ENCODE measurements at regions not wholly inside any gene's neighbourhood (a gene's known extent, or its start where the extent isn't known, plus 50 kb on each side); places are given as distances from the start of the nearest gene placed in this dataset.

DNA sequence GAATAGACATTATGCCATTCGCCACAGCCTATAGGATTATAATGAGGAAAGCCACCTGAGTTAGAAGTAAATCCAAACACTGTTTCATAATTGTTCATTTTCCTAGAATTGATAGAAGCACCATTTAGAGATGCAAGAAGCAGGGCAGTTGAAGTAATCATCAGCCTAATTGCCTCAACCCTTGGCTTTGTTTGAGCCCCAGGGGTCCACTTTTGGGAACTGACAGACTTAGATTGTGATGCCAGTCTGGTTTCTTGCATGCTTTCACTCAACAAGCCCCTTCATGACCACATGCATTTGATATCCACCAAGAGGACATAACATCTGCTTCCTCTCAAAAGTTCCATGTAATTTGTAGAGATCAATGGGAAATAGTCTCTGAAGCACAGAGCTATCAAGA lies 97.2 kb upstream of the COL8A1 start:
- DNase-seq = peak; percentile 3 to 14

DNA sequence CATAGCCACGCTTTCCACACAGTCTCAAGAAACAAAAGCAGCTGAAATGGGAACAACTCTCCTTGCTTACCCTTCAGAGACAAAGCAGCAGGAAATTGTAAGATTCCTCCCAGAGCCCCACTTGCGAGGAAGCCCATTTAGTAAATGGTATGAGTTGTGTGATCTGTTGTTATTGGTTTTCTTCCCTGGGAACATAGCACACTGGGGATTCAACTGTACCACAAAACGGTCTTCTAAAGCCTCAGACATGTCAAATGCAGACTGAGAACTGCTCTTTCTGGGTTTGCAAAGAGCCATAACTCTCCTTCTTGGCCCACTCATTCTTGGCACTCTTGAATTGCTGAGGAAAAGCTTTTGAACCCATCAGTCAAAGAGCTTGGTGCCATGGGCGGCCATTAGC lies 101.0 kb upstream of the COL8A1 start:
- DNase-seq = no peak

DNA sequence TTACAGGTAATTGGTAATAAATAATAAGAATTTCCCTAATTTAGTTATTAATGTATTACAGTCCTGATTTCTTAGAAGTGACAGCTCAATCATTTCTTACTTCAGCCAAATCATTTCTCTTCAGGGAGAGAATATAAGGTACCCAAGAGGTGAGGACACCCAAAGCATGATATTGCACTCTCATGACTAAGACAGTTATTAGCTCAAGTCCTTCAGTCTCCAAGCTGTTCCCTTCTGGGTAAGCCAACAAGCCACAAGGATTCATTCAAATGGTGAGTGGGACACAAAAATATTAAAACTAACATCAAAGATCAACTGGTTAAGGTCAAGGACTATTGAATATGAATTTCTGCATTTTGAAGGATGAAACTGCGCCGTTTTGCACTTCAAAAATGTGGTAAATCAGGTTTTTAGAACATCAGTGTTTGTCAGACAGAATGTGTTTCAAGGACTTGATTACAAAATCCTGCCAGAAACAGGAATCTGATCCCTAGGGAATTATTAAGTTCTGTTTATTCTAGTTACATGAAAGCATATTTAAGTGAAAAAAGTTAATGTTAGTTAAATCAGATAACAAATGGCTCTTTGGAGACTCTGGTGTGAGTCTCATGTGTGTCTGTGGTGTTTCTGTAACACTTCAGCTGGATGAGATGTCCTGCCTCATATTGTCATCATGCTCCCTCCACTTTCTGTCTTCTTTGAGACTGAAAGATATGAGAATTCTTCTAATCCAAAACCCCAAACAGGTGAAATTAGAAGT lies 101.7 kb upstream of the COL8A1 start:
- DNase-seq = no peak

DNA sequence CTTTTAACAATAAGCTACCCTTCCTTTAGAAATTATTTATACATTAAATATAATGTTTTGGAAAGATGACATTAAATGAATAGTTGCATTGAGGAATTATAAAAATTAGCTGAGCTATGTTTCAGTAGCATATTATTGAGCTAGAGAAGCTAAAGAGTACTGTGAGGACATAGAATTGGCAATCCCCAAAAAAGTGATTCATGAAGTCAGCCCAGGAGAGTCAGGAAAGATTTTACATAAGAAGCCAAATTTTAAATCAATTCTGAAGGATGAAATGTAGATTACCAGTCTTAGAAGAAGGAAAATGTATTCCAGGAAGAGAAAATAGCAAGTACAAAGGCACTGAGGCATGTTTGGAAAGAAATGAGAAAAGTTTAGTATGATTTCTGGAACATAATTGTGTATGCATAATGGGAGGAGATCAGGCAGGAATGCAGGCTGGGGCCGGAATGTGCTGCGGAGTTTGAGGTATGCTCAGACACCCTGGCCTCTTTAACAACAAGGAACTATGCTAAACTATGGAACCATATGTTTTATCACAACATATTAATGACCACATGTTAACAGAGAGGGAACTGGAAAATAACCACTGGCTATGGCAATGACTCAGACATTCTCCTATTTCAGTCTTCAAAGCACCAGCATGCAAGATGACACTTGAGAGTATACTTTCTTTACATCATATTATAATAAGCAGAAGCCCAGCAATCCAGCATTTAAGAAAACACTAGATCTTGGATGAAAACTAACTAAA lies 103.3 kb upstream of the COL8A1 start:
- no peak for DNase-seq

DNA sequence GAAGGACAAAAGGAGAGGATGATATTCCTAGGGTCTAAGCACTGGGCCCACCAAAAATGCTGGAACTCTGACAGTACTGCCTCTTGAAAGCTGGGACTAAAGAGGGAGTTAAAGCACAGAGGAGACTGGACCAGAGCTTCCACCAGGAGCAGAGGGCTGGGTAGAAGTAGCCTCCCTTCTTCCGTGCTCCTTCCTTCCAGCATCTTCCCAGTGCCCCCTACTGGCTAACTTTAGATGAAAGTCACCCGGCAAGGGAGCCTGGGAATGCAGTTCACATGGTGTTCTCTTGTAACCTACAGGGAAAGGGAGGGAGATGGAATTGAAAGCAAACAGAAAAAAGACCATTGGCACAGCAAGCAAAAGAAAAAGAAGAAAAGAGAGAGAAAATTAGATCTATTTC lies 106.1 kb upstream of the COL8A1 start:
- DNase-seq = peak in 1 of 2 experiments; percentile 1

DNA sequence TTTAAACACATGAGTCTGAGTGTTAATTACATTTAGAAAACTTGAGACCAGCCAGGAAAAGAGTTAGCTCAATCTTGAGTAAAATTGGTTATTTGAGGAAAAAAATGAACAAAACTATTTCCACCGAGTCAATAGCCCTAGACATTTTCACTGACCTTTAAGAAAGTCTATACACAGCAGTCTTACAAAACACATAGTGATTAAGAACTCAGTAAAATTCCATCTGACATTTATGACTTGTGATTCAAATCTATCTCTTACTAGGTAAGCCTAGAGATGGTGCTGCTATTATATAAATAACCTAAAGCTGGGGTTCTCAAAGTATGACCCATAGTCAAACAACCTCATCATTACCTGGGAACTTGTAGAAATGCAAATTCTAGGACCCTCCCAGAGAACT lies 109.1 kb upstream of the COL8A1 start:
- no peak for DNase-seq

DNA sequence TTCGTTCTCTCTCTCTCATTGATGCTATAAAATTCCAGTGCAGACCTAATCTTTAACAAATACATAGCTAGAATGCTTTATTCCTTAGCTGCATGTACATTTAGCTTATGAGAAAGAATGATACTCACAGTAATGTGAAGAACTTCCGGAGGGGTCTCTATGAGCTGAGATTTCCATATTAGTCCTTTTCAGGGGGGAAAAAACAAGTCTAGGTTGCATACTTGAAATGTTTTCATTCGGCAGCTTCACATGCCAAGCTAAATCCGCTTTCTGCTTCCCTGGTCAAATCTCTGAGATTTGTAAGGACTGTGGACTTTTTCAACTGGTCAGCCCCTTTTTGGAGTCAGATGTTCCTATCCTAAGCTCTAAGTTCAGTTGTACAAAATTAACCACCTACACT lies 111.5 kb upstream of the COL8A1 start:
- no peak for DNase-seq

DNA sequence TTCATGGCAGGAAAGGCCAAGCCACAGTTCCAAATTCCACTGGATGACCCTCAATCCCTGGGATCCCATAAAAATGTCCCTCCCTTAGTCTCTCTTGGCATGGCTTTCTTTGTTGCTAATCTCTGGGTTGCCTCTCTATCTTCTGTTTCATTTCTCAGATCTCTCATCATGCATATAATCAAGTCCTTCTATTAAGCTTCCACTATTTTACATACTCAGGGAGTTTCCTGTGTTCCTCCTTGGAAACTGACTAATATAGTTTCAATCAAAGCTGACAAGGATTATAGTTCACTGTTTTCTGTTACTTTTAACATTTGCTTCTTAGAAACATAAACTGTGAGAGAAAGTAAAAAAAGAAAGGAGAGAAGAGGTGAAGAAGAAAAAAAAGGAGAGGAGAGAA lies 113.8 kb upstream of the COL8A1 start:
- no peak for DNase-seq

DNA sequence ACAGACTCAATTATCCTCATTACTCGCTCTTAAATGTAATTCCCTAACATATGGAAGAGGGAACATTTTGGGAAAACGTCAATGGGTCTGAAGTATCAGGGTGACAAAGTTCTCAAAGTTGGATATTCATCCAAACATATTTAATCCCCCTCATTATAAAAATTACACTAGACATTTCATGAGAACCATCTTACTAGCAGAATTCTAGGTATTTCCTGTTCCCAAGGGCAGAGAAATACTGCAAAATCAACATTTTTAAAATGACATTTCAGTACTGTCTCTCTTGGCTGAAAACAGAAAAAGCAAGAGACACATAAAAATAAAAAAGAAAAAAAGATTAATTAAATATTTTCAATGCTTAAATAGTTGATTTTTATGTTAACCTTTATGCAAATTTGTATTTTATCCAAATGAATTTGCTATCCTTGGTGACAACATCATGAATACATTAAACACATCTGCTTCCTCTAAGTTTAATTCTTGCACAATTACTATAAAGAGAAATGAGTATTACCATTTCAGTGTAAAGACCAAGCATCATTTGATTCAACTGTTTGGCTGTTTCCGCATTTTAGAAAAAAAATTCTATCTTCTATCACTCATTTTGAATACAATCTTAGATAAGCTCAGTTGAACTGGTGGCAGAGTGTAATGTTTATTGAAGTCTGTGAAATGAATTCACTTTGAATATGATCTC lies 114.8 kb upstream of the COL8A1 start:
- no peak for DNase-seq

DNA sequence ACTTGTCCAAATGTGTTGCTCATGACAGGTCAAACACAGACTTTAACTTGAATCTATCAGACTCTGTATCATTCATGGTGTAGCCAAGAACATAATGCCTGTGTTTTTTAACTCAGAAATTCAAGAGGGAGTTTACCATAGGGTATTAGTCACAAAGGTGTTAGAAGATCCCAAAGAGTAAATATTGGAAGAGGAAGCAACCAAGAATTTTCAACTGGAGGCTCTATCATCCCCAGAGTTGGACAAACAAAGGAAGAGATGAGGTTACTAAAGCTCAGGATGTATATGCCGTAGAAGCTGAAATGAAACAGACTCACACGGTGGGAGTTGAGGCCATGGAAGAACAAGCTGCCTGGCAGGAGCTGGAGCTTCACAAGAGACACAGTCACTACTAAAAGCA lies 116.2 kb upstream of the COL8A1 start:
- DNase-seq = no peak

DNA sequence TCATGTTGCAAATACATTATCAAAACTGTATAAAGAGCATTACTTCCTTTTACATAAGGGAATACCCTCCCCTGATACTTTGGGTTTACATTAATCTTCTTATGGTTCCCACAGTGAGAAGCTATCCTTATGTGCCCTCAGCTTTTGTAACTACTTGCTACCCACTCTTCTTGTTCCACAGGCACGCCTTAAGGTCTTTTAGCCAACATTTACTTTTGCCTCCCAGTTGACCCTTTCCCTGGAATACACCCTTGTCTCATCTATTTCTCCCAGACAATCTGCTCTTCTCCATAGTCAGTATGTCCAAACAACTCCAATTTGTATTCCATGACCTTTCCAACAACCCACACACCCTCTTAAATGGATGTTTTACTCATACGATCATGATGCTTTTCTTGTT lies 116.8 kb upstream of the COL8A1 start:
- no peak for DNase-seq

DNA sequence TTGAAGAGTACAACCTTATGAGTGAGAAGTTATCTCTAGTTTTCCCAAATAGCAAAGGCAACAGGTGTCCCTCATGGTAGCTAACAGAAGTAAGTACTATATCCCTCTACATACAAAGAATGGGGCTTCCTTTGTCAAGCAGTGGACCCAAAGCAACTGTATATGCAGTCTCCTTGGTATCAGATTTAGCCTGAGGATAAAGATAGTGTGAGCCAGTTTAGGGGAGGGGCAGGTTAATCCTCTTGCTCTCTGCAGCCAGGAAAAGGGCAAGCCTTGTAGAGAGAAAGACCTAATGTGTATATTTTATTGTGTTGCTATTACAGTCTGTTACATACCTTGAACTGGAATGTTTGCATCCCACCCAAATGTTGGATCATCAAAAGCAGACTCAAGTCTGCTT lies 117.9 kb upstream of the COL8A1 start:
- no peak for DNase-seq

DNA sequence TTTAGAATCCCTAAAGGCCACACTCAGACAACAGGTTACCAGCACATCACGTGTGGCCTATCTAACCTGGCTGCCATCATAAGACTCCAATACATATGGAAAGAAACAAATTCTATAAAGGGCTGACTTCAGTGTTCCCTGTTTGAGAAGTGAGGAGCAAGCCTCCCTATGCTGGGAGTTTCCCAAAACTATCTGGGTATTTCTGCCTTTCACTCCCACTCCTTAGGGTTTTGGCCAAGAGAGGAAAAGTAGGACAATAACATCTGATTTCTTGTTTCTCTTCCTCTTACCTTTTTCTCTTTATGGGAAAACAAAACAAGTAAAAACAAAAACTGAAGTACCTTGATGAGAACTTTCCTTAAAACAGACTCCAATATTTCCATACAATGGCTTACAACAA lies 121.5 kb upstream of the COL8A1 start:
- DNase-seq = no peak

DNA sequence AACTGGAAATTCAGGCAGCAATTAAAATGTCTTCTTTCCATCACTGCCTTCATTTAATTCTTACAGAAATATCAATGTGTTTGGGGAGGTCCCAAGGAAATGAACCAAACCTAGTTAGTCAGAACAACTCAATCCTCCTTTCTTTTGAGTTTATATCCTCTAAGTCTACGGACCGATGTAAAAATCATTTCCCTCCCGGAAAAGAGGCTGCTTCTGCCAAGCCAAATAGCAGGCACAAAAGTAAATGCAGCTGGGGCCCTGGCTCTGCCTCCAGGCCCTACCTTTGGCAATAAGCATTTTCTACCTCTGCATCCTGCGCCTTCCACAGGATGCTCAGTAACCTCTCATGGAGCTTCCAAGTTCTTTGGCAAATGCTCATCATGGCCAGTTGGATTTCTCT lies 122.5 kb upstream of the COL8A1 start:
- no peak for DNase-seq

DNA sequence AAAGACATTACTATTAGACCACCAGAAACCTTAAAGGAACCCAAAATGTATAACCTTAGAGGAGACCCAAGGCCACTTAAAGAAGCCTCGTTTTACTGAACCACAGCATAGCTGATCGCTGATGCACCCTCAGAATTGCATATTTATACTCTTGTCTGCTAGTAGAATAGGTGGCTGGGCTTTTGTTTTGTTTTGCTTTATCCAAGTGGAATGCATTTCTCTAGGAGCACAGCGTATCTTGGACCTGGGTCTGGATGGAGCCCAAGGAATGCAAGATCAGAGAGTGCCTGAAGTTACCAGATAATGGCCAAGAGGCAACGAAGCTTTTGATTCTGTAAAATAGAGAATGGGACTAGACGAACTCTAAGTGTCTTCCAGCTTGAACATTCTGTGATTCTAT lies 129.2 kb upstream of the COL8A1 start:
- no peak for DNase-seq

DNA sequence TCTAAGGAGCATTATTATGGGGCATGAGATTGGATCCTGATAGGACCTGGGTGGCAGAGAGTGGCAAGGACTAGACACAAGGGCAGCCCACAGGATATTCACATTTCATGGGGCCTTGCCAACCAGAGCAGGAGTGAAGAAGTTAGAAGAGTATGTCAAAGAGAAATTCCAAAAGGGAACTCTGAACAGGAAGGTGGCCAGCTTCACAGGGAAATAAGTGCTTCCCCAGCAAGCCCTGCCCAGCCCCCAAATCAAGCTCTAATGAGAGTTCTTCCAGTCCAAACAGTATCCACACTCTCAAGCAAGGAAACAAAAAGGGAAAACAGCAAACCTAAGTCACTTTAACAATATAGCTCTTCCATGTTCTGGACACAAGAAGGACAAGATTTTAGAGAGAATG lies 130.2 kb upstream of the COL8A1 start:
- DNase-seq = no peak

DNA sequence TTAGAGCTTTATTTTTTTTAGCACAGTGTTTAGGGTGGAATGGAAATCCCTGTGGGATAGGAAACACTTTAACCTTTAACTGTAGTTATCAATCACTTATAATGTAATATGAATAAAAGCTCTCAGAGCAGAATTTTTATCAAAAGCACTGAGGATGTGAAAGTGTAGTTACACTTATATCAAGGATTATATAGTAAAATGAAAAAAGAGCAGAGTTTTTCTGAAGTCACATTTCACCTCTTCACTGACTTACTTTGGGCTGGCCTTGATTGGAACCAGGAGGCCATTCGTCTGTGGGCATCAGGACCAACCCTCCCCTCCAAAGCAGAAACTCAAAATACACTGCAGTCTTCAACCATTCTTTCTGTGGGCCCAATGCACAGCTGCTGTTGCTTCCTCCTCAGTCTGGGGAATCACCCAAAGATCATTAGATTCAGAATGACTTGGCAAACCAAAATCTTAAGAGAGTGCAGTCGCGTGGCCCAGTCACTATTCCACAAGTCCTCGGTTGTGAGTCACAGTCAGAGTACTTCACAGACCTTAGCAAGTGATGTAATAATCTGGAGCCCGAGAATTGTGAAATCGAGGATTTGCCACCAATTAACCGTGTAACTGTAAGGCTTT lies 132.6 kb upstream of the COL8A1 start:
- DNase-seq = no peak

DNA sequence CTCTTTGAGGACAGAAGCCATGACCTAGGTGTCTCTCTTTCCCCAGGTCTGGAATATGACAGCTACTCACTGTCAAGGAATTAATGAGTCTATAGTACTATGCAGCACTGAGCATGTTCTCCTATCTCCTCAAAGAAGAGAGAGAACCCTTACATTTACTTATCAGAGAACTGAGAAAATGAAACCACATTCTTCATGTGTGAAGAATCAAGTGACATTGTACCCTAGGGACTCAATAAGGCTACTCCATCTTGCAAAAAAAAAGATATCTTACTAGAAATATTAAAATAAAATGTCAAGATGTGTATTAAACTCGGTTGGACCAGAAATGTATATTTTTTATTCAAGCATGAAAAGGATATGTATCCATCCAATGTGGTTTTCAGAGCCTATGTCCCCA lies 133.2 kb upstream of the COL8A1 start:
- no peak for DNase-seq

DNA sequence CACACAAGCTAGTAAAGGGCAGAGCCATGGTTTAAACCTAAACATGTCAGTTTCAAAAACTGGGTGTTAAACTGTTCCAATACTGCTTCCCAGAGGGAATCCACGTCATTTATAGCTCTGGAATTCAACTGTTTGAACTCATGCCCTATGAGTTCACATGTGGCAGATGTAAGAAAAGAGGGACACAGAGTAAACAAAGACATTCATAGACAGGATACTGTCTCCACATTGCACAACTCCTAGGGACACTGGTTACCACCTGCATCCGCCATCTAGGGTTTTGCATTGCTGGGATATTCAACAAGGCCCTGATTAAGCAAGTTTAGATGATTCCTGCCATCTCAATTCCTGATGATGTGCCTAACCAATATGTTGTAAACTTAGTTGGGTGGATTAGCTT lies 134.1 kb upstream of the COL8A1 start:
- DNase-seq = no peak

DNA sequence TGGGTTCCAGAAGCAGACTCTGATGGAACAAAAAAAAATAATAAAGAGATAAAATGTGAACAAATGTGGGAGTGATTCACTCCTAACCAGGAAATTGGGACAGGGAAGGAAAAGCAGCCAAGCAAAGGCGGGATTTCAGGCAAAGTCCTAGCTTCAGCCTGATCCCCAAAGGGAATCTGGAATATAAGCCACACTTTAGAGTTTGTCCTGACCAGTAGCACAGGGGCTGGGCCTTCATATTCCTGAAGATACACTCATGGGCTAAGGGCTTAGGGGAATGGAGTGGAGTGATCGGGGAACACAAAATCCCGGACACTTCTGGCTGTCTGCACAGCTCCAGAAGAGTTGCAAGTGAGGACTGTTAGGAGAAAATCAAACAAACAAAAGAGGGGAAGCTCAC lies 135.0 kb upstream of the COL8A1 start:
- DNase-seq = no peak

DNA sequence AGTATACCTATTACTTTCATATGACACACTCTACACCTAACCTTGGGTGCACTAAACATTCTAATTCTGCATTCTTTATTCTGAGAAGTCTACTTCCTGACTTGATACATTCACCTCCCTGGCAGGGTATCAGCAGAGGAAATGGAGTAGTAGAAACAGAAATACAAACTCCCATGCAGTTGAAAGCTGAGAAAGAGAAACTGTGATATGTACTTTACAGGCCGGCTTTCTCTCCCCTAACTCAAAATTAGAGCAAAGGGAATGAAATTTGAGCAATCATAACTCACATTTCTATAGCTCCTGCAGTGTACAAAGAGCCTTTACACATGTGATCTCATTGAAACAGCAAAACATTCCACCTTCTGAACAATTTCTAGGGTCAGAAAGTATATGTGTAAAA lies 135.5 kb upstream of the COL8A1 start:
- DNase-seq = no peak

DNA sequence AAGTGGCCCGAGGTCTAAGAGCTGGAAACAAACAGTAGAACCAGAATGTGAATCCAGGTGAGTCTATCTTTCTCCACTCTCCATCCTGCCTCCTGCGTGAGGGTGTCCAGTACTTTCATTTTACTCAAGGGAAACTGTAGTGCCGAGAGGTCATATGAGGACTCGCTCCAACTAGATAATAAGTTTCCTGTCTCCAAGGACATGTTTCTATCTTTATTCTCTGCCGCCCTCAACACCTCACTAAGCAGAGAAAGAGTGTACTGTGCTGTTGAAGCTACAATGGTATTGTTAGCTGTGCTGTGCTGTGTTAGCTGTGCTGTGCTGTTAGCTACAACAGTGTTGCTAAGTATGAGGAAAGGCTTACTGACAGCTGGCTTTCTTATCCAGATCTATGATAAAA lies 137.9 kb upstream of the COL8A1 start:
- no peak for DNase-seq

All from NCI-H187 (cell line).